K562 (cell line): ENCODE measurements at regions not wholly inside any gene's neighbourhood (a gene's known extent, or its start where the extent isn't known, plus 50 kb on each side); places are given as distances from the start of the nearest gene placed in this dataset.

Experiments used
- ATAC-seq: fragments of 200-7000 bp; cut with Tn5 transposase; 3 replicates; pipeline ENCODE4 v1.9.1; 2020; ENCODE audit warnings: moderate library complexity
- BruUV-seq: library from RNA; stranded (reverse); fragments of 400-500 nt; replicated peaks from 2 replicates; lab custom pipeline; 2021; lab: Mats Ljungman, UMichigan
- CTCF ChIA-PET: fragments of 300-600 bp; formaldehyde crosslinking; extraction: SDS; loops from one replicate; lab custom pipeline; 2021; ENCODE audit warnings: low intra/inter-chr PET ratio; lab: Yijun Ruan, JAX
- POLR2A ChIA-PET: fragments of 300-600, 350-650 bp; sonication (Branson Sonifier 250); formaldehyde crosslinking; extraction: SDS; loops from one replicate; lab custom pipeline; 2021; ENCODE audit warnings: antibody characterized with exemption, inconsistent platforms; lab: Yijun Ruan, JAX
- DNase-seq, 4 experiments: peaks; one replicate each; pipeline versions ENCODE4 v3.0.0 to v3.0.0-alpha.2; 2011 to 2018; ENCODE audit warnings: low spot score in 3 of 4, mixed read lengths in 3 of 4; ENCODE audit errors: extremely low read depth in 1 of 4
- FAIRE-seq: peaks from 2 replicates; lab custom pipeline; 2011; peaks lifted over from hg19 to GRCh38; lab: Jason Lieb, UNC
- H2AFZ ChIP-seq: 2 replicates; pipeline ENCODE4 v1.6.0; 2011; ENCODE audit warnings: low read depth, low read length, control low read depth, inconsistent platforms
- H3K27ac ChIP-seq: fragments of 200-600 bp; 3 replicates; pipeline ENCODE4 v1.8.0; 2011; ENCODE audit warnings: low read depth, mild to moderate bottlenecking, control low read depth, inconsistent platforms, low read length, moderate library complexity, mixed read lengths; ENCODE audit errors: extremely low read depth
- H3K27me3 ChIP-seq, 2 experiments: fragments of 300-600 bp in 1 of 2; 2 replicates in 1 of 2; 3 replicates in 1 of 2; pipeline versions ENCODE4 v1.6.0 to v1.8.0; 2011; ENCODE audit warnings: inconsistent platforms in 2 of 2, low read length in 2 of 2, mild to moderate bottlenecking in 1 of 2, mixed read lengths in 1 of 2, moderate library complexity in 1 of 2; ENCODE audit not compliant: control insufficient read depth in 2 of 2, insufficient read depth in 2 of 2
- H3K36me3 ChIP-seq: fragments of 300-600 bp; 3 replicates; pipeline ENCODE4 v1.8.0; 2011; ENCODE audit warnings: mild to moderate bottlenecking, low read length, inconsistent platforms; ENCODE audit not compliant: control insufficient read depth, insufficient read depth
- H3K4me1 ChIP-seq, 2 experiments: fragments of 200-600 bp in 1 of 2; replicated peaks in 1 of 2; 2 replicates in 1 of 2; 3 replicates in 1 of 2; pipeline versions ENCODE4 v1.5.1 to v1.8.0; 2011; ENCODE audit warnings: inconsistent platforms in 2 of 2, low read length in 2 of 2, mild to moderate bottlenecking in 1 of 2, mixed read lengths in 1 of 2, moderate library complexity in 1 of 2; ENCODE audit not compliant: control insufficient read depth in 2 of 2, insufficient read depth in 2 of 2
- H3K4me2 ChIP-seq: 2 replicates; pipeline ENCODE4 v1.6.1; 2011; ENCODE audit warnings: low read length, control low read depth, inconsistent platforms, mixed read lengths; ENCODE audit not compliant: insufficient read depth
- H3K4me3 ChIP-seq: fragments of 200-600 bp; sonication (generic), shearing (Covaris generic); 2 replicates; pipeline ENCODE4 v1.5.1; 2016; ENCODE audit warnings: control low read depth, inconsistent platforms
- H3K79me2 ChIP-seq: fragments of 200-600 bp; 3 replicates; pipeline ENCODE4 v1.8.0; 2011; ENCODE audit warnings: low read length, inconsistent platforms; ENCODE audit not compliant: control insufficient read depth, insufficient read depth
- H3K9ac ChIP-seq, 2 experiments: 2 replicates each; pipeline versions ENCODE4 v1.6.0 to v1.6.1; 2011; ENCODE audit warnings: low read depth in 2 of 2, low read length in 2 of 2, control low read depth in 1 of 2, inconsistent platforms in 1 of 2, mild to moderate bottlenecking in 1 of 2, mixed read lengths in 1 of 2; ENCODE audit not compliant: insufficient read depth in 1 of 2
- H3K9me1 ChIP-seq: one replicate; pipeline ENCODE4 v1.6.0; 2011; ENCODE audit warnings: inconsistent platforms, mild to moderate bottlenecking, low read length, moderate library complexity; ENCODE audit not compliant: control insufficient read depth, insufficient read depth
- H3K9me3 ChIP-seq: replicated peaks from 2 replicates; pipeline ENCODE4 v1.5.1; 2011; ENCODE audit warnings: low read depth, low read length, inconsistent platforms; ENCODE audit not compliant: control insufficient read depth, insufficient read depth
- H4K20me1 ChIP-seq: replicated peaks from 2 replicates; pipeline ENCODE4 v1.6.1; 2011; ENCODE audit warnings: low read length, inconsistent platforms, mixed read lengths; ENCODE audit not compliant: control insufficient read depth, insufficient read depth
- GATAD2B ChIP-seq: fragments of 450-650 bp; IDR thresholded peaks from 2 replicates; pipeline ENCODE4 v1.6.1; 2017; ENCODE audit warnings: mild to moderate bottlenecking, borderline replicate concordance
- HMGN3 ChIP-seq: IDR thresholded peaks from 2 replicates; pipeline ENCODE4 v1.6.1; 2011; ENCODE audit warnings: borderline replicate concordance, low read depth, mild to moderate bottlenecking, mixed read lengths, low read length; ENCODE audit not compliant: insufficient read length; ENCODE audit errors: extremely low read depth
- NR4A1 ChIP-seq, 2 experiments: fragments of 250-450 bp in 1 of 2; fragments of 450-650 bp in 1 of 2; sonication (Bioruptor Pico) in 1 of 2; IDR thresholded peaks; 2 replicates each; pipeline versions ENCODE4 v1.4.0 to v1.6.1; 2016 to 2020; ENCODE audit warnings: mild to moderate bottlenecking in 2 of 2, missing compliant biosample characterization in 1 of 2, missing genetic modification characterization in 1 of 2, moderate library complexity in 1 of 2
- RBM25 ChIP-seq: fragments of 200-400 bp; formaldehyde crosslinking; IDR thresholded peaks from 2 replicates; pipeline ENCODE4 v1.6.1; 2018; ENCODE audit warnings: low read length, low read depth, moderate library complexity; ENCODE audit not compliant: severe bottlenecking
- SAFB ChIP-seq: fragments of 200-400 bp; formaldehyde crosslinking; IDR thresholded peaks from 2 replicates; pipeline ENCODE4 v1.6.1; 2017; ENCODE audit warnings: low read depth, low read length, borderline replicate concordance
- SMAD3 ChIP-seq: fragments of 450-650 bp; formaldehyde crosslinking; conservative IDR thresholded peaks from 2 replicates; pipeline ENCODE4 v1.4.0; 2020; ENCODE audit warnings: mild to moderate bottlenecking
- STAG1 ChIP-seq: sonication (generic); formaldehyde crosslinking; IDR thresholded peaks from 2 replicates; pipeline ENCODE4 v1.5.0; 2020; ENCODE audit warnings: missing genetic modification reagents, borderline replicate concordance
- ZNF316 ChIP-seq: fragments of 450-650 bp; IDR thresholded peaks from 2 replicates; pipeline ENCODE4 v1.6.1; 2016
- WGBS: fragments of 100-300 bp; shearing (Covaris generic); methylation state at CpG from one replicate; pipeline ENCODE4 v1.1.6; 2016; ENCODE audit warnings: low coverage, mixed read lengths; ENCODE audit not compliant: insufficient coverage; ENCODE audit errors: missing lambda C conversion rate; 5-methylcytosine and 5-hydroxymethylcytosine counted together
- in situ Hi-C: fragments of 300-500 bp; cut with MboI; formaldehyde crosslinking; loops from 4 replicates; pipeline ENCODE4 v1.15.0; 2018; ENCODE audit warnings: inconsistent platforms, mixed read lengths
- intact Hi-C: fragments of 100-400 bp; cut with micrococcal nuclease; formaldehyde crosslinking; loops from 2 replicates; pipeline ENCODE4 v1.14.2; 2022
- TF ChIP-seq, protein P1 (sequence below): fragments of 450-650 bp; conservative IDR thresholded peaks from 2 replicates; pipeline ENCODE4 v1.6.1; 2016; ENCODE audit warnings: missing genetic modification characterization, low read depth, mild to moderate bottlenecking, control low read depth, missing compliant biosample characterization
- TF ChIP-seq, protein P2 (sequence below): fragments of 450-650 bp; formaldehyde crosslinking; IDR thresholded peaks from 2 replicates; pipeline ENCODE4 v1.4.0; 2020; ENCODE audit warnings: mild to moderate bottlenecking, moderate library complexity
- TF ChIP-seq, protein P3 (sequence below): fragments of 250-450 bp; sonication (Bioruptor Pico); IDR thresholded peaks from 2 replicates; pipeline ENCODE4 v1.5.0; 2021

DNA sequence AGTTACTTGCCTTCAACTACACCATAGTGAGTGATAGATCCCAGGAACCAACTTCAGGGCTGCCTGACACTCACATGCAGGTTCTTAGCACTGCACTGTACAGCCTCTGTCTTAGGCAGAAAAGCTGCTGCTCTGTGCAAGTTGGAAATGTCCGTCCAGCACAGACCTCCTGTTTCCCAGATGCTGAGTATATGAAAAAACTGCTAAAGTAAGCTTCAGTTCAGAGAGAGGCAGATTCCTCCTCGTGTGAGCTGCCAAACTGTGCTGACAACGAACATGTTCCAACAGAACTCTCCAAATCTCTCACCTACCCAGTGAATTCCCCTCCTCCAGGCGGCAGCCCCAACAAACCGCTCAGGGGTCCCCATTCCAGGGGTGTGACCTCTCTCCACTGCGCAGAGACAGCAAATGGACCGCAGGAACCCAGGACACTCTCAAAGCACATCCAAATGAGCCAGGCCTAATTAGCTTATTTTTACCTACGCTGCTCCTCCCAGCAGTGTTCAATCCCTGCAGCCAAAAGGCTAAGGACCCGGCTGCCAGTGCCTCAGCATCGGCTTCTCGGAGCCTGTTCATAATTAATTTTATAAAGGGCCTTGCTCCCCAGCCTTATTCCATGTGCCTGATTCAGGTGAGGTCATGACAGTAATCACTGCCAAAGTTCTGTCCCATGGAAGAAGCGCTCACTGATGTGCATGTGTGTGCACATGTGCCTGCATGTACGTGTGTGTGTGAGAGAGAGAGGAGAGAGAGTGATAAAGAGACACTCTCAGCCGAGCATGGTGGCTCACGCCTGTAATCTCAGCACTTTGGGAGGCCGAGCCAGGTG, 159.5 kb upstream of the AUTS2 start:
- Histone ChIP-seq H2AFZ (no peak overlapping the region), H3K27me3 (no peaks in the 10 kb centered on the region), H3K9ac (no peak overlapping the region), H3K4me2 (no peak overlapping the region), H3K36me3 (no peaks in the 10 kb centered on the region), H3K79me2 (no peaks in the 10 kb centered on the region), H3K4me1 (no peaks in the 10 kb centered on the region), H4K20me1 (no peaks in the 10 kb centered on the region), H3K4me3 (no peak overlapping the region), H3K9me1 (no peaks in the 10 kb centered on the region), H3K27ac (no peak overlapping the region), H3K9me3 (no peaks in the 10 kb centered on the region)
- ATAC-seq (no peak), FAIRE-seq (no peak), DNase-seq (no peak)
- intact Hi-C loops, result no loop called here
- in situ Hi-C loops, result no loop called here
- WGBS, result 0% methylated on average over 16 of the region's 16 CpGs
- POLR2A ChIA-PET, result no interaction called here
- TF ChIP-seq, protein P1, sequence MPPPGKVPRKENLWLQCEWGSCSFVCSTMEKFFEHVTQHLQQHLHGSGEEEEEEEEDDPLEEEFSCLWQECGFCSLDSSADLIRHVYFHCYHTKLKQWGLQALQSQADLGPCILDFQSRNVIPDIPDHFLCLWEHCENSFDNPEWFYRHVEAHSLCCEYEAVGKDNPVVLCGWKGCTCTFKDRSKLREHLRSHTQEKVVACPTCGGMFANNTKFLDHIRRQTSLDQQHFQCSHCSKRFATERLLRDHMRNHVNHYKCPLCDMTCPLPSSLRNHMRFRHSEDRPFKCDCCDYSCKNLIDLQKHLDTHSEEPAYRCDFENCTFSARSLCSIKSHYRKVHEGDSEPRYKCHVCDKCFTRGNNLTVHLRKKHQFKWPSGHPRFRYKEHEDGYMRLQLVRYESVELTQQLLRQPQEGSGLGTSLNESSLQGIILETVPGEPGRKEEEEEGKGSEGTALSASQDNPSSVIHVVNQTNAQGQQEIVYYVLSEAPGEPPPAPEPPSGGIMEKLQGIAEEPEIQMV (tag), result no peak
- no peak for TF ChIP-seq NR4A1 (CRISPR knock-in tag; IDR thresholded peaks at IDR 0.05)
- no peak for TF ChIP-seq NR4A1 (tag; IDR thresholded peaks at IDR 0.05)
- no peak for TF ChIP-seq SMAD3 (CRISPR knock-in tag)
- TF ChIP-seq, protein P2, sequence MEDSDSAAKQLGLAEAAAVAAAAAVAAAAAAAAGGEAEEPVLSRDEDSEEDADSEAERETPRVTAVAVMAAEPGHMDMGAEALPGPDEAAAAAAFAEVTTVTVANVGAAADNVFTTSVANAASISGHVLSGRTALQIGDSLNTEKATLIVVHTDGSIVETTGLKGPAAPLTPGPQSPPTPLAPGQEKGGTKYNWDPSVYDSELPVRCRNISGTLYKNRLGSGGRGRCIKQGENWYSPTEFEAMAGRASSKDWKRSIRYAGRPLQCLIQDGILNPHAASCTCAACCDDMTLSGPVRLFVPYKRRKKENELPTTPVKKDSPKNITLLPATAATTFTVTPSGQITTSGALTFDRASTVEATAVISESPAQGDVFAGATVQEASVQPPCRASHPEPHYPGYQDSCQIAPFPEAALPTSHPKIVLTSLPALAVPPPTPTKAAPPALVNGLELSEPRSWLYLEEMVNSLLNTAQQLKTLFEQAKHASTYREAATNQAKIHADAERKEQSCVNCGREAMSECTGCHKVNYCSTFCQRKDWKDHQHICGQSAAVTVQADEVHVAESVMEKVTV, result no peak
- TF ChIP-seq RBM25, result no peak
- no peak for TF ChIP-seq GATAD2B
- no peak for TF ChIP-seq STAG1 (CRISPR knock-in tag)
- TF ChIP-seq HMGN3, result no peak
- TF ChIP-seq SAFB, result no peak
- TF ChIP-seq, protein P3, sequence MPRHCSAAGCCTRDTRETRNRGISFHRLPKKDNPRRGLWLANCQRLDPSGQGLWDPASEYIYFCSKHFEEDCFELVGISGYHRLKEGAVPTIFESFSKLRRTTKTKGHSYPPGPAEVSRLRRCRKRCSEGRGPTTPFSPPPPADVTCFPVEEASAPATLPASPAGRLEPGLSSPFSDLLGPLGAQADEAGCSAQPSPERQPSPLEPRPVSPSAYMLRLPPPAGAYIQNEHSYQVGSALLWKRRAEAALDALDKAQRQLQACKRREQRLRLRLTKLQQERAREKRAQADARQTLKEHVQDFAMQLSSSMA, result no peak
- TF ChIP-seq ZNF316, result no peak
- CTCF ChIA-PET, result interaction anchor here (0.6 kb wide), 1 partner anchor 113 kb away, joined by 4 read pairs; no protein-coding TSS in a partner anchor
- no TSS peak for BruUV-seq
